ENCODE measurements at regions not wholly inside any gene's neighbourhood (a gene's known extent, or its start where the extent isn't known, plus 50 kb on each side); places are given as distances from the start of the nearest gene placed in this dataset.

DNA sequence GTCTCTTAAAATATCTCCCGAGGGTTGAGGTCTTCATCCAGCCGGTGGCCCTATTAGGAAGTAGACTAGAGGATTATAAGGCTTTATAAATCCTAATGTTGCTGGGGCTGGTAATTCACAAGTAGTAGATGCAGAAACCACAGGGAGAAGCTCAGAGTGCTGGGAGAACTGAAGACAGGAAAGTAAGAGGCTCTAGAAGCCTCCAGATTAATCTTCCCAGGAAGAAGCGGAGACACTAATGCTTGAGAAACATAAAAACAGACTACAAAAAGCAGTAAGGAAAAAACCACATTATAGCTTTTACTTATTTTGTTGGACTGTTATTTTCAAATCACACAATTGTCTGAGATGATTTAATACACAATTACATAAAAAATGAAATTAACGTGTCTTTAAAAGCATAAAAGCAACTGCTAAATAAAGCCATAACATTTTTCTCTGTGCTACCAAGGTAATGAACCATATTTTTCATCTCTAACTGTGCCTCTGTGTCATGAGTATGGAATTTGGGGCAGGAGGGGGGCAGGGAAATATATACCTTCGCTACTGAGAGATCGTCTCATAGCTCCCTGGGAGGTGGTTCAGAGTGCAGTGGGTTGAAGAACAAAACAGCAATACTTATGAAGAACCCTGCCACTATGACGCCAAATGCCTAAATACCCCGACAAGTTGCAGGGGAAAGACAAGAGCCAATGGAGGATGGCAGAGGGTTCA is 806.2 kb upstream of the WWC1 start:
- TF ChIP-seq EZH2 (IDR thresholded peaks at IDR 0.05; ENCODE audit: insufficient read depth, poor library complexity, severe bottlenecking) (no peak), EZH2phosphoT487 (IDR thresholded peaks at IDR 0.05; ENCODE audit: insufficient read depth, low read depth) (no peak)
